Parathyroid adenoma (tissue), 2 donors: ENCODE measurements at regions not wholly inside any gene's neighbourhood (a gene's known extent, or its start where the extent isn't known, plus 50 kb on each side); places are given as distances from the start of the nearest gene placed in this dataset.

Source experiments
- H2AFZ ChIP-seq: fragments of 300-600 bp; sonication (generic); one replicate; pipeline ENCODE4 v1.7.0; 2017; ENCODE audit warnings: antibody characterized with exemption, mild to moderate bottlenecking
- H3K27ac ChIP-seq: fragments of 300-600 bp; sonication (generic); one replicate; pipeline ENCODE4 v1.7.0; 2017
- H3K27me3 ChIP-seq: fragments of 300-600 bp; sonication (generic); one replicate; pipeline ENCODE4 v1.7.0; 2017; ENCODE audit warnings: low read length; ENCODE audit not compliant: control insufficient read depth, insufficient read depth
- H3K36me3 ChIP-seq: fragments of 300-600 bp; sonication (generic); one replicate; pipeline ENCODE4 v1.7.0; 2017; ENCODE audit warnings: low read length; ENCODE audit not compliant: control insufficient read depth, insufficient read depth
- H3K4me1 ChIP-seq: fragments of 300-600 bp; sonication (generic); one replicate; pipeline ENCODE4 v1.7.0; 2017; ENCODE audit warnings: control low read depth
- H3K4me2 ChIP-seq: fragments of 300-600 bp; sonication (generic); one replicate; pipeline ENCODE4 v1.7.0; 2017; ENCODE audit warnings: low read length
- H3K4me3 ChIP-seq: fragments of 300-600 bp; sonication (generic); one replicate; pipeline ENCODE4 v1.7.0; 2017; ENCODE audit warnings: low read depth, low read length
- H3K79me2 ChIP-seq: fragments of 300-600 bp; sonication (generic); one replicate; pipeline ENCODE4 v1.7.0; 2017; ENCODE audit warnings: control low read depth
- H3K9ac ChIP-seq: fragments of 300-600 bp; sonication (generic); one replicate; pipeline ENCODE4 v1.7.0; 2017; ENCODE audit warnings: mild to moderate bottlenecking
- H3K9me3 ChIP-seq: fragments of 300-600 bp; sonication (generic); one replicate; pipeline ENCODE4 v1.7.0; 2017; ENCODE audit warnings: low read length; ENCODE audit not compliant: control insufficient read depth
- CTCF ChIP-seq: fragments of 300-600 bp; sonication (generic); IDR thresholded peaks from one replicate; pipeline ENCODE4 v1.7.0; 2017; ENCODE audit warnings: antibody characterized with exemption, mild to moderate bottlenecking
- donor health status: primary hyperparathyroidism.

- H3K27ac ChIP-seq, result no peak overlapping the region
- no peaks in the 10 kb centered on the region for H3K79me2 ChIP-seq
- H3K4me1 ChIP-seq, result no peaks in the 10 kb centered on the region
- no peaks in the 10 kb centered on the region for H3K27me3 ChIP-seq
- no peak overlapping the region for H2AFZ ChIP-seq
- no peak for TF ChIP-seq CTCF
- H3K4me3 ChIP-seq, result no peak overlapping the region
- no peak overlapping the region for H3K4me2 ChIP-seq
- H3K36me3 ChIP-seq, result no peaks in the 10 kb centered on the region
- no peak overlapping the region for H3K9ac ChIP-seq
- no peaks in the 10 kb centered on the region for H3K9me3 ChIP-seq
Measured at GRCh38 chr5:174325961-174326360, 280.5 kb downstream of the NSG2 start.

GRCh38 chr5:174326372-174326771 lies 280.9 kb downstream of the NSG2 start:
- no peaks in the 10 kb centered on the region for H3K9me3 ChIP-seq
- no peak for TF ChIP-seq CTCF
- no peaks in the 10 kb centered on the region for H3K36me3 ChIP-seq
- H3K27me3 ChIP-seq, result no peaks in the 10 kb centered on the region
- no peak overlapping the region for H3K4me2 ChIP-seq
- no peak overlapping the region for H2AFZ ChIP-seq
- H3K27ac ChIP-seq, result no peak overlapping the region
- H3K79me2 ChIP-seq, result no peaks in the 10 kb centered on the region
- H3K4me3 ChIP-seq, result no peak overlapping the region
- no peaks in the 10 kb centered on the region for H3K4me1 ChIP-seq
- H3K9ac ChIP-seq, result no peak overlapping the region

- TF ChIP-seq CTCF, result peak; percentile 94
- Histone ChIP-seq H3K4me1 (no peaks in the 10 kb centered on the region), H3K4me2 (no peak overlapping the region), H3K9ac (no peak overlapping the region), H3K4me3 (no peak overlapping the region), H2AFZ (no peak overlapping the region), H3K27ac (no peak overlapping the region), H3K9me3 (no peaks in the 10 kb centered on the region), H3K36me3 (no peaks in the 10 kb centered on the region), H3K27me3 (no peaks in the 10 kb centered on the region), H3K79me2 (no peaks in the 10 kb centered on the region)
Measured at GRCh38 chr5:174327317-174327864, 281.9 kb downstream of the NSG2 start.

- Histone ChIP-seq H3K79me2 (no peaks in the 10 kb centered on the region), H3K4me1 (no peaks in the 10 kb centered on the region), H2AFZ (no peak overlapping the region), H3K9ac (no peak overlapping the region), H3K4me3 (no peak overlapping the region), H3K4me2 (no peak overlapping the region), H3K27ac (no peak overlapping the region), H3K36me3 (no peaks in the 10 kb centered on the region), H3K27me3 (no peaks in the 10 kb centered on the region), H3K9me3 (no peaks in the 10 kb centered on the region)
- TF ChIP-seq CTCF, result no peak
Measured at GRCh38 chr5:174327896-174328295, 282.4 kb downstream of the NSG2 start.

GRCh38 chr5:174328631-174329299 lies 283.3 kb downstream of the NSG2 start:
- H3K27me3 ChIP-seq, result no peaks in the 10 kb centered on the region
- H3K4me3 ChIP-seq, result no peak overlapping the region
- no peak overlapping the region for H3K27ac ChIP-seq
- H3K4me1 ChIP-seq, result no peaks in the 10 kb centered on the region
- H3K4me2 ChIP-seq, result no peak overlapping the region
- no peaks in the 10 kb centered on the region for H3K79me2 ChIP-seq
- no peaks in the 10 kb centered on the region for H3K36me3 ChIP-seq
- H3K9ac ChIP-seq, result no peak overlapping the region
- no peaks in the 10 kb centered on the region for H3K9me3 ChIP-seq
- TF ChIP-seq CTCF, result no peak
- no peak overlapping the region for H2AFZ ChIP-seq
